Activated CD4-positive, CD25-positive, alpha-beta regulatory T cell treated with anti-CD3 and anti-CD28 coated beads, Interleukin-2, amount 50 U/mL, for 72 hours (primary cell): ENCODE measurements at regions not wholly inside any gene's neighbourhood (a gene's known extent, or its start where the extent isn't known, plus 50 kb on each side); places are given as distances from the start of the nearest gene placed in this dataset.

Experiments
- DNase-seq: peaks from one replicate; pipeline ENCODE4 v3.0.0; 2021

- DNase-seq: no peak
These were observed 262.5 kb downstream of the GXYLT1 start for GRCh38 chr12:41881891-41882805.

GRCh38 chr12:41869432-41869831, 275.2 kb downstream of the GXYLT1 start:
- DNase-seq: no peak

- no peak for DNase-seq
These were observed 277.7 kb downstream of the GXYLT1 start for GRCh38 chr12:41866878-41867430.

- DNase-seq: no peak
These were observed 288.4 kb downstream of the GXYLT1 start for GRCh38 chr12:41856228-41856627.

DNA sequence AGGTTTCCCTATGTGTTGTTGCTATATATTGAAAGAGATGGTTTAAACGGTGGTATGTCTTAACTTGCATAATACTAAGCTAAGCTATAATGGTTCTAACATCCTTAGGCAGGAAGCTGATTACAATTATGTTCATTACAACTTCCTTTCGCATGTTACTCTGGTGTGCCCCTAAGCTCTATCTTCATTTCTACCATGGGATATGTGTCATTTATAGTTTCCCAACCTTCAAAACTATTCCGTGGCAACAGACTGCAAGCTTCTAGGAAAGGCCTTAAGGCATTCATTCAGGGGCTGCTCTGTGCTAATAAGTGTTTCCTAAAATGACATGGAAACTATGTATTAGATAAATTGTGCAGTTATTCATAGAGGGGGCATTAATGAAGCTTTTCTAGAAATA, 294.6 kb downstream of the GXYLT1 start:
- no peak for DNase-seq

DNA sequence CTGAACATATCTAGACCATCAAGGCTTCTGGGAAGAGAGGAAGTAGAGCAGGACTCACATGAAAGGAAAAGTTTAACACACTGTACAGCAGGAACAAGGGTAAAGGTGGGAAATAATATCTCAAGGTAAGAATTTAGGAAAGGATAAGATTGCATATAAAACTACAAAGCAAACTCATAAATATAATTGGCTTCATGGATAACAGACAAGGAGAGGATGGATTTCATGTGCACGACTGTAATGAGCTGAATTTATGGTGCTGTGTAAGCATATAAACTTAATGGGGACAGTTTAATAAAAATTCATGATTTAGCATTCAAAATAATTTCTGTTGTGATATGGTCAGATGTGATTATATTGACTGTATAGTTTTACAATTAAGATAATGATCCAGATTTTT, 298.0 kb downstream of the GXYLT1 start:
- DNase-seq: no peak

GRCh38 chr12:41836416-41836815, 308.3 kb downstream of the GXYLT1 start:
- no peak for DNase-seq

GRCh38 chr12:41835556-41835955, 309.1 kb downstream of the GXYLT1 start:
- no peak for DNase-seq

DNA sequence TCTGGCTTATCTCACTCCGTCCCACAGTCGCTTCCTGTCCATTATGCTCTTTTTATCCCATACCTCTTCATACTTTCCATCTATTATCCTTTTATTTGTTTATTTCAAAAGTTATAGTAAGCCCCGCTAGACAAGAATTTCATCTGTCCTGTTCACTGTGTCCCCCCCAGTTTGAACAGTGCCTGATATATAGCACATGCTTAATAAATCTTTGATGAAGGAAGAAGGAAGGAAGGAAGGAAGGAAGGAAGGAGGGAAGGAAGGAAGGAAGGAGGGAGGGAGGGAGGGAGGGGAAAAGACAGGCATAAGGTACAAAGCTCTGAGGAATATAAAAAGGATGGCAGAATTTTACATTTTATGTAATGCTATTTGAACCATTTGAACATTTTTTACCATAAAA, 324.7 kb downstream of the GXYLT1 start:
- no peak for DNase-seq

DNA sequence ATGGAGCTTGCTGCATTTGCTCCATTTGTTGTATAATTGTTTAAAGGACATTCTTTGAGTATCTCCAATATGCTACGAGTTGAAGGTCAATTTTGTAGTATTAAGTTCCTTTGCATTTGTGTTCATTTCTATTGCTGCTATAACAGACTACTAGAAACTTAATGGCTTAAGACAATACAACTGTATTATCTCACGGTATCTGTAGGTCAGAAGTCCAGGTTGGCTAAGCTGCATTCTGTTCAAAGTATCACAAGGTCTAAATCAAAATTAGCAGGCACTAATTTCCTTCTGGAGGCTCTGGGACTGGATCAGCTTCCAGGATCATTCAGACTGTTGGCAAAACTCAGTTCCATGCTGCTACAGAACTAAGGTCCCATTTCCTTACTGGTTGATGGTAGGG, 340.6 kb downstream of the GXYLT1 start:
- DNase-seq: no peak

- no peak for DNase-seq
These were observed 341.9 kb downstream of the GXYLT1 start for GRCh38 chr12:41802803-41803202.

DNA sequence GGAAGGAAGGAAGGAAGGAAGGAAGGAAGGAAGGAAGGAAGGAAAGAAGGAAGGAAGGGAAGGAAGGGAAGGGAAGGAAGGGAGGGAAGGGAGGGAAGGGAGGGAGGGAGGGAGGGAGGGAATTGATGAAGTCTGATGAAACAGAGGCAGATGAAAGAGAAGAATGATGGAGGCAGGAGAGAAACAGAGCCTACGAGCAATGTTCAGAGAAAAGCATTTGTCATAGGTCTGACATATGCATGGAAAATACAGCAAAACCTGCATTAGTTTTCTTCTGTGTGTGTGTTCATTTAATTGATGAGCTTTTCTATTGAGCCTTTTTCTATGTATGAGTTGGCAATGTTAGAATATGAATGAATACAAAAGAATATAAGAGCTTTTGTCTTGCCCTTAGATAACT, 343.4 kb downstream of the GXYLT1 start:
- no peak for DNase-seq

DNA sequence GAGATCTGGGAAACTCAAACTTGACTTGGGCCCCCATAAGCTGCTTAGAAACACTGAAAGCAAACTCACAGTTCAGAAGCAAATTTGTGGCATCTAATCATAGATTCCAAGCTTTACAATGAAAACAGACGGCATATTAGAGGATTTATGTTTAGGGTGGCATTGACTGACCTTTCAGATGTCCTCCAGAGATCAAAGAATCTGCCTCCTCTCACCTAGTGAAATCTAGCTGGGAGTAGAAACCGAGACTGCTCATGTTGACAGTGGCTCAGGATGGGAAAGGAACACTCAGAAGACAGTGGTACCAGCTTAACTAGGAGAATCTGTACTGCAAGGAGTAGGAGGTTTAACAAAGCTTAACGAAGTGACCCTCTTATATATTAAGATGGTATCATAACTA, 345.0 kb downstream of the GXYLT1 start:
- DNase-seq: no peak

DNA sequence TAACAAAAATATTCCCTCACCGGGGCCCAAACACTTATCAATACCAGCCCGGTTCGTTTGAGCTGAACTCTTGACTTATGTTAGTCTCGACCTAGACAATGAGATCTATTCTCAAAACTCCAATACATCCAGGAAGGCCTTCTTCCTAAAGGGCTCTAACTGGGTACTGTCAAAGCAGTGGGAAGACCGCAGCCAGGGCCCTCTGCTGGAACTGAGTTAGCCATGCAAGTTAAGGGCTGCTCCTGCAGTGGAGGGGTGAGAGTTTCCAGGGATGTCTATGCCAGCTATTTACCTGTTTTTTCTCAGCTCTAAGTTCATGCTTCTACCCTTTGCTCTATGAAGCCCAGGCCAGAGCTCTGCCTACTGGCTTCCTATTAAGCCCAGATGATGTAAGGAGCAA, 348.8 kb downstream of the GXYLT1 start:
- no peak for DNase-seq

- DNase-seq: no peak
These were observed 349.5 kb downstream of the GXYLT1 start for GRCh38 chr12:41795051-41795600.

GRCh38 chr12:41794336-41794735, 350.3 kb downstream of the GXYLT1 start:
- DNase-seq: no peak

DNA sequence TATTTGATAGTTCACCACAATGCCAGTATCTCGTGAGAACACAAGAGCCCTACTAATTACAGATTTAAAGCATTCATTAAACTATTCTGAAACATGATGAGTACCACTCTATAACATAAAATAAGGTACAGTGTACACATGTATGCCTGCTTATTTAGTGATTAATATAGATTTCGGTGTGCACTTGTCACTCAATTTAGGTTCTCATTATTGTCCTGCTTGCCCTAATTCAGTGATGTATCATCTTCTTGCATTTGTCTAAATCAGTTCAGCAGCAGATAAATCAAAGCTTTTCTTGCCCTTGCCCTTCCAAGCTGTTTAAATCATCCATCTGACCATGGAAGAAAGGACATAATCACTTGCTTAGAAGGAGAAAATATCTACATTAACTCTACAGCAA, 359.7 kb downstream of the GXYLT1 start:
- no peak for DNase-seq

GRCh38 chr12:41778934-41779333, 365.7 kb downstream of the GXYLT1 start:
- no peak for DNase-seq

GRCh38 chr12:41777064-41777790, 367.4 kb downstream of the GXYLT1 start:
- DNase-seq: no peak

- no peak for DNase-seq
These were observed 372.2 kb downstream of the GXYLT1 start for GRCh38 chr12:41772478-41772877.

GRCh38 chr12:41769810-41770209, 374.9 kb downstream of the GXYLT1 start:
- no peak for DNase-seq

DNA sequence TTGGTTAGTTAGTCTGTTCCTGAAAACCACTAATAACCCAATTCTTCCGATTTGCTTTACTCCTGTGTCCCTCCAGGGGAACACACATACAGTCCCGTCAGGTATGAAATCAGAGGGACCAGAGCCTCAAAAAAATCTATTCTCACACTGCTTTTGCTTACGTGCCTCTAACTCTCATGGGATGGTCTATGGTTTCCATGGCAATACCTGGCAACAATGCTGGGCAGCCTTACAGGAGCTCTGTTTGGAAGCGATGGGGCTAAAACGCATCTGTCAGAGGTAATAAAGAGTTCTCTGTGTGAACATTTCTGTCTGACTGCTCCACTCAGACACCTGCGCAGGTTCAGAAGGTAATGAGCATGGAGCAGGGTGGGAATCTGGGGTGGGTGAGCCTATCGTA, 376.2 kb downstream of the GXYLT1 start:
- DNase-seq: no peak

DNA sequence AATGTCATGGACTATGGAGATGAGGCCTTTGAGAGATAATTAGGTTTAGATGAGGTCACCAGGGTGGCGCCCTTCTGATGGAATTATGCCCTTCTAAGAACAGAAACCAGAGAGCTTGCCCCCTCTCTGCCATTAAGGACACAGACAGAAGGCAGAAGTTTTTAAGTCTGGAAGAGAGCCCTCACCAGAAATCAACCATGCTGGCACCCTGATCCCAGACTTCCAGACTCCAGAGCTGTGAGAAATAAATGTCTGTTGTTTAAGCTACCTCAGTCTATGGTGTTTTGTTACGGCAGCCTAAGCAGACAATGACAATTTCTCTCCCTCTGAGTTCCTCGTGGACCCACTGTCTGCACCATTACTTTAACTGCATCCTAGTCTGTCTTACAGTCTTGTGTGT, 382.0 kb downstream of the GXYLT1 start:
- no peak for DNase-seq

GRCh38 chr12:41745593-41745992, 399.1 kb downstream of the GXYLT1 start:
- no peak for DNase-seq
